Cardiac fibroblast (primary cell): ENCODE measurements at regions not wholly inside any gene's neighbourhood (a gene's known extent, or its start where the extent isn't known, plus 50 kb on each side); places are given as distances from the start of the nearest gene placed in this dataset.

Source experiments
- DNase-seq, 2 donors: peaks; one replicate each; pipeline versions ENCODE4 v3.0.0 to v3.0.0-alpha.2; 2010; ENCODE audit warnings: low read depth in 2 of 2
- H3K4me3 ChIP-seq, 2 donors: replicated peaks in 1 of 2; 1 replicate in 1 of 2; 2 replicates in 1 of 2; pipeline ENCODE4 v1.5.1; 2011; ENCODE audit warnings: low read depth in 2 of 2, low read length in 2 of 2, mild to moderate bottlenecking in 2 of 2, moderate library complexity in 1 of 2
- TF ChIP-seq, protein P1 (sequence below): IDR thresholded peaks from one replicate; pipeline ENCODE4 v1.5.1; 2011; ENCODE audit warnings: low read depth, mild to moderate bottlenecking, low read length, inconsistent platforms

DNA sequence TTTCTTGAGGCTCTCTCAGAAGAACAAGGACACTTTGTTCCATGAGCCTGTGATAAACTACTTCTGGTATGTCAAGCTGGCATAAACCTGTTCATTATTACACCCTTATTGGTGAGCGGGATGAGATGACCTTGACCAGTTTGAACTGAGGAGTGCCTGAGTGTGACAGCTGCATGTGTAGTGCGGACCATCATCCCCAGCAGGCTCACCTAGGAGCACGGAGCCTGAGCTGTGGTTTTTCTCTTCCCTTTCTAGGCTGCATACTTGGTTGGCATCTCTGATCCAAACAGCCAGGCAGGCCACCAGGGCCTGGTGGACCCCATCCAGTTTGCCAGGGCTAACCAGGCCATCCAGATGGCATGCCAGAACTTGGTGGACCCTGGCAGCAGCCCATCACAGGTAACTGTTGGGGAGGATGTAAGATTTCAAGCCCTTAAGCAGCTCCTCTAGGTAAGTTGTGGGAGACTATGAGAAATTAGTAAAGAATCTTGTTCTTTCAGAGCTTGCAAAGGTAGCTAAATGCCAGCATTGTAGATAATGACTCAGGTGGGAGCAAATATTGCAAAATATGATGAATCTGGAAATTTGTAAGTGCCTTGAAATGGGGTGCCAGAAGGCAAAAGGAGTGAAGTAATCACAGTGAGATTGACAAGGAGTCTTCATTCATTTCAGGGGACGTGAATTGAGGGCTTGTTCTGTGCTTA lies 288.9 kb upstream of the TPM1 start:
- no peak overlapping the region for H3K4me3 ChIP-seq
- TF ChIP-seq, protein P1, sequence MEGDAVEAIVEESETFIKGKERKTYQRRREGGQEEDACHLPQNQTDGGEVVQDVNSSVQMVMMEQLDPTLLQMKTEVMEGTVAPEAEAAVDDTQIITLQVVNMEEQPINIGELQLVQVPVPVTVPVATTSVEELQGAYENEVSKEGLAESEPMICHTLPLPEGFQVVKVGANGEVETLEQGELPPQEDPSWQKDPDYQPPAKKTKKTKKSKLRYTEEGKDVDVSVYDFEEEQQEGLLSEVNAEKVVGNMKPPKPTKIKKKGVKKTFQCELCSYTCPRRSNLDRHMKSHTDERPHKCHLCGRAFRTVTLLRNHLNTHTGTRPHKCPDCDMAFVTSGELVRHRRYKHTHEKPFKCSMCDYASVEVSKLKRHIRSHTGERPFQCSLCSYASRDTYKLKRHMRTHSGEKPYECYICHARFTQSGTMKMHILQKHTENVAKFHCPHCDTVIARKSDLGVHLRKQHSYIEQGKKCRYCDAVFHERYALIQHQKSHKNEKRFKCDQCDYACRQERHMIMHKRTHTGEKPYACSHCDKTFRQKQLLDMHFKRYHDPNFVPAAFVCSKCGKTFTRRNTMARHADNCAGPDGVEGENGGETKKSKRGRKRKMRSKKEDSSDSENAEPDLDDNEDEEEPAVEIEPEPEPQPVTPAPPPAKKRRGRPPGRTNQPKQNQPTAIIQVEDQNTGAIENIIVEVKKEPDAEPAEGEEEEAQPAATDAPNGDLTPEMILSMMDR: no peak
- no peak for DNase-seq

DNA sequence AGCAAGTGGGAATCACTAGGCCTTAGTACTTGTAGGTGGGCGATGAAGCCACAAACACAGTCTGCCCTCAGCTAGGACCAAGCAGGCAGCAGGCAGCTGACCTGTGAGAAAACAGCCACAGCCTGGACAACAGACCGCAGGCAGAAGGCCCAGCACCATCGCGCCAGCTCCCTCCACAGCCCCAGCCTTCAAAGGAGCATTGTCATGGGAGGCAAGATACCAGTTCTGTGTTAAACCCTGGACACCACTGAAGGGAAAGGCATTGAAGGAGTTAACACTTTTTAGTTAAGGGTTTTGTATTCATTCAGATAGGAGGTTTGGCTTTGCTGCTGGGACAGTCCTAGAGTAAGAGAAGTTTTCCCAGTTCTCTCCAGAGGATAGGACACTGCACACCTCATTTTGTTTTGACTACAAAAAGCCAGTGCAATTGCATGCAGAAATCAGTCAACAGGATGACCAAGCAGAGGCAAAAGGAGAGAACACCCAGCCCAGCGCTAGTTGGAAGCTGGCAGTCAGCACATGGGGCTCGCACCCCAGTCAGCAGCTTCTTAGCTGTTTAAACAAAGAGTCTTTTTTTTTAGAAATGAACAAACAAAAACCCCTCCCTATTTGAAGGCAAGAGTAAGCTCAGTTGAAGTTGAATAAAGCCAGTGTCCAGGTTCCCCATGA lies 286.1 kb upstream of the TPM1 start:
- DNase-seq: no peak
- H3K4me3 ChIP-seq: no peak overlapping the region
- TF ChIP-seq, protein P1: no peak

DNA sequence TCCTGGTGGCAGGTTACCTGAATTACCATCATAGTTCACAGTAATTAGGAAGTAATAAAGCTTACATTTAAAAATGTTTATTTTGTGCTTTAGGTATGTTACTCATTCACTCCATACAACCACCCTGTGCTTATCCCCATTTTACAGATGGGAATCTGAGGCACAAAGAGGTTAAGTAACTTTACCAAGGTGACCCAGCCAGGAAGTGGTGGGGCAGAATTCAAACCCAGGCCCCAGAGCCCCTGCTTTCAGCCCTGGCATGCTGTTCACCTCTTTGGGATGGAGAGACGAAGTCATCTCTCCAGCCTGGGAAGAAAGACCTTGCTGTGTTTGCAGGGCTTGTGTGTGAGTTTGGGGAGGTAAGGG lies 285.6 kb upstream of the TPM1 start:
- no peak overlapping the region for H3K4me3 ChIP-seq
- TF ChIP-seq, protein P1: no peak
- no peak for DNase-seq

DNA sequence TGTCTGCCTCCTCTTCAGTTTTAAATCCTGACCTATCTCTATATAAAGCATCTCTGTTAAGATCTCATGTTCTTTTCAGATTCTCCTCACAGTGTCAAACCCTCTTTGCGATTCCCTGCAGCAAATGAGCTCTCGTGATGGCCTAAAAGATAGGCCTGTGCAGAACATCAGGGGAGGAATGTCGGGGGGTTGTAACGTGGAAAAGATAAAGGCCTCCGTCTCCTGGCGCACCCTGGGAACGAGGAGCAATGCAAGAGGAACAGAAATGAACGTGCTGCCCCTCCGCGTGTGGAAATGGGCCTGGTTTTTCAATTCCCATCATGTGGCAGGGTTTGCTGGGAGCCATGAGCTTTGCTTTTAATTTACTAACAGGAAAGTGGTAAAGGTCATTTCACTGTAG lies 285.0 kb upstream of the TPM1 start:
- no peak for DNase-seq
- TF ChIP-seq, protein P1: no peak
- H3K4me3 ChIP-seq: no peak overlapping the region

DNA sequence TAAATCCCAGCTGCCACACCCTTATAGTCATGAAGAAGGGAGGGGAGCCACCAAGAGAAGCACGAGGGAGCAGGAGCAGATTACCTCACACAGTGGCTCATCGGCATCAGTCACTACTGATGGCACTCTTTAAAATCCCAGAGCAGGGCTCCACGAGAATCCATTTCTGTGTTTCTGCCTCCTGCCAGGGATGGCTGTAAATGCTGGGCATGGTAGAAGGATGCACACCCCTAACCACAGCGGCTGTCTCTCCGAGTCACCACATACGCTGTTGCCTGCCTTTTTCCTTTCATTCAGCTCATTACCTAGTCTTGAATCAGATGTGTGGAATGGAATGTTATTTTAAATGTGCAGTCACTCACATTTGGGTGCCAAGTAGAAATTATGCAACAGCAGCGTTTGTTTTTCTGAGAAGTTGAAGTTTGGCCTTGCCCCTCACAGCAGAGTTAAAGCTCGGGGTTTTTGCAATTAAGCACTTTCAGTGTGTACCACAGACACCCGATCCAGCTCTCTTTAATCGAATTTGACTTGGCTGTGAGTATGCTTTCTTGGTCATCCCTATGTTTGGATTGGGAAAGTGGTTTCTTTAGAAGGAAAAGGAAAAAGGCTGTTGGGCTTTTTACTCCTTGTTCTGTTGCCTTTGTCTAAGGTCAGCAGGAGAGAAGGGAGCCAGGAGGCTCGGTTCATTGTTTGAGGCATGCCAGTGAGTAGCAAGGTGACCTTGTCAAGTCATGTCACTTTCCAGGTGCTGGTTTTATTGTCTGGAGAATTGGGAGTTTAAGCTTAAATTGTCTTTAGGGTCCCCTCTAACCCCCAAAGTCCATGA lies 284.2 kb upstream of the TPM1 start:
- DNase-seq: peak; percentile 91
- TF ChIP-seq, protein P1: no peak
- H3K4me3 ChIP-seq: no peak overlapping the region

DNA sequence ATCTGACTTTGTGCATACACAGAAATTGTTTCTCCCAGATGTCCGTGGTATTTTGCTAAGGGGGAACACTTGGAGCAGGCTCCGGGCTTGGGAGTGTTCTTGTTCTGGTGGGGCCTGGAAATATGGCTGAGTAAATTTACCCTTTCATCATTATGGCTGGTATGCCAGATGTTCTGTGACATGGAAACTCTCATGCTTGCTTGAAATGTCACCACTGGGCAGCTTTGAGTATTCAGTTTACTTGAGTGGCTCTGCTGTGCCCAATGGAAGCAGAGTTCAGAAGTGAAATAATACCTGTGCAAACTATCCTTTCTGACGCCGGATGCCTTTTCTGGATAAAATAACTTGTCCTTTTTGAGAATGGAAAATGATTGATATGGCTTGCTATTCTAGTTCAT lies 283.6 kb upstream of the TPM1 start:
- DNase-seq: peak in 1 of 2 donors; percentile 12
- TF ChIP-seq, protein P1: no peak
- H3K4me3 ChIP-seq: no peak overlapping the region
